22Rv1 (cell line): ENCODE measurements at regions not wholly inside any gene's neighbourhood (a gene's known extent, or its start where the extent isn't known, plus 50 kb on each side); places are given as distances from the start of the nearest gene placed in this dataset.

Source experiments
- ZFX ChIP-seq: fragments of 450-650 bp; IDR thresholded peaks from 2 replicates; pipeline ENCODE4 v1.6.1; 2017; ENCODE audit warnings: antibody characterized with exemption, borderline replicate concordance
- TF ChIP-seq, protein P1 (sequence below): fragments of 450-650 bp; IDR thresholded peaks from 2 replicates; pipeline ENCODE4 v1.5.1; 2017; ENCODE audit warnings: mild to moderate bottlenecking

DNA sequence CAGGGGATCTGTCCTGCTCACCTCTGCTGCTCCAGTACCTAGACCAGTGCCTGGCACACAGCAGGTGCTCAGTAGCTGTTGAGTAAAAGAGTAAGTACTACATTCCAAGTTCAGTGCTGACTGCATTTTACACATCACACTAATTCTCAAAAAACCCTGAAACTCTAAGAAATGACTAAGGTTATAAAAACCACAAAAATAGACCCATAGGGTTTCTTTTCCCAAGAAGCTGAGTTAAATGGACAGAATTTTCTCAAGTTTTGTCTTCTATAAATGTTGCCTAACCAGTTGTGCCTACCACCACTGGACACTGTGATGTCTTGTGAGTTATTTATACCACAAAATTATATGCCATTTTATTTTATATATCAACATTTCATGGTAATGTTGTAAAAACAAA, 78.9 kb upstream of the RXFP1 start:
- TF ChIP-seq, protein P1, sequence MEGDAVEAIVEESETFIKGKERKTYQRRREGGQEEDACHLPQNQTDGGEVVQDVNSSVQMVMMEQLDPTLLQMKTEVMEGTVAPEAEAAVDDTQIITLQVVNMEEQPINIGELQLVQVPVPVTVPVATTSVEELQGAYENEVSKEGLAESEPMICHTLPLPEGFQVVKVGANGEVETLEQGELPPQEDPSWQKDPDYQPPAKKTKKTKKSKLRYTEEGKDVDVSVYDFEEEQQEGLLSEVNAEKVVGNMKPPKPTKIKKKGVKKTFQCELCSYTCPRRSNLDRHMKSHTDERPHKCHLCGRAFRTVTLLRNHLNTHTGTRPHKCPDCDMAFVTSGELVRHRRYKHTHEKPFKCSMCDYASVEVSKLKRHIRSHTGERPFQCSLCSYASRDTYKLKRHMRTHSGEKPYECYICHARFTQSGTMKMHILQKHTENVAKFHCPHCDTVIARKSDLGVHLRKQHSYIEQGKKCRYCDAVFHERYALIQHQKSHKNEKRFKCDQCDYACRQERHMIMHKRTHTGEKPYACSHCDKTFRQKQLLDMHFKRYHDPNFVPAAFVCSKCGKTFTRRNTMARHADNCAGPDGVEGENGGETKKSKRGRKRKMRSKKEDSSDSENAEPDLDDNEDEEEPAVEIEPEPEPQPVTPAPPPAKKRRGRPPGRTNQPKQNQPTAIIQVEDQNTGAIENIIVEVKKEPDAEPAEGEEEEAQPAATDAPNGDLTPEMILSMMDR, result no peak
- TF ChIP-seq ZFX, result no peak
